ENCODE measurements at regions not wholly inside any gene's neighbourhood (a gene's known extent, or its start where the extent isn't known, plus 50 kb on each side); places are given as distances from the start of the nearest gene placed in this dataset.
"Not testable (repeated sequence)": the region's sequence is repeated elsewhere in the genome, so short reads cannot be mapped to it uniquely, and the experiment has no call there.

DNA sequence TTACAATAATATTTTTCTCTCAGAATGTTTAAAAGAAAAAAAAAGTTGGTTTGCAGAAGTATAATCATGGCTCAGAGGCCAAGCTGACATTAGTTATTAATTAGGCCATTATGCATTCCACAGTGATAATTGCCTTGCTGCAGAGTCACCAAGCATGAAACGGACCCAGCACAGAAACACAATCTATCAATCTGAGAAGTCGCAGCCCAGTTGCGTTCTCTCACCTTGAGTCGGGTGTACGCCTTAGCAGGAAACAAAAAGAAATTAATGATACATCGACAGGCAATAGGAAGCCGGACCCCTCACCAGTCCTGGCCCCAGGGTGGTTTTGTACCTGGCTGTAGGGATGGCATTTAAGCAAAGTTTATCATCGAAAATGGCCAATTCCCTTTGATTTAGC, 129.7 kb downstream of the PHETA1 start:
- H3K27me3 ChIP-seq (ENCODE audit: control insufficient read depth in 3 of 3, insufficient read depth in 3 of 3, low read length in 3 of 3): peaks cover 0 to 6% (median 0%) of the 10 kb centered on the region in 3 donors
- FAIRE-seq (no peak), DNase-seq (no peak)
- no peak overlapping the region for H3K27ac ChIP-seq (ENCODE audit: low read depth in 1 of 3, low read length in 2 of 3)
- no peak overlapping the region for H3K4me3 ChIP-seq (ENCODE audit: low read depth in 1 of 3, low read length in 3 of 3)
- 61 to 65% (median 65%) methylated on average over 8 of the region's 8 CpGs for WGBS, 3 donors
- H3K9me3 ChIP-seq (ENCODE audit: control insufficient read depth in 2 of 2, insufficient read depth in 1 of 2, low read depth in 1 of 2, low read length in 1 of 2): peaks cover 0 to 4% of the 10 kb centered on the region in 2 donors
- no peaks in the 10 kb centered on the region for H3K4me1 ChIP-seq (ENCODE audit: control insufficient read depth in 3 of 3, insufficient read depth in 2 of 3, low read depth in 1 of 3, low read length in 2 of 3)
- no peaks in the 10 kb centered on the region for H3K36me3 ChIP-seq (ENCODE audit: control insufficient read depth in 3 of 3, insufficient read depth in 2 of 3, low read depth in 1 of 3, low read length in 3 of 3)

DNA sequence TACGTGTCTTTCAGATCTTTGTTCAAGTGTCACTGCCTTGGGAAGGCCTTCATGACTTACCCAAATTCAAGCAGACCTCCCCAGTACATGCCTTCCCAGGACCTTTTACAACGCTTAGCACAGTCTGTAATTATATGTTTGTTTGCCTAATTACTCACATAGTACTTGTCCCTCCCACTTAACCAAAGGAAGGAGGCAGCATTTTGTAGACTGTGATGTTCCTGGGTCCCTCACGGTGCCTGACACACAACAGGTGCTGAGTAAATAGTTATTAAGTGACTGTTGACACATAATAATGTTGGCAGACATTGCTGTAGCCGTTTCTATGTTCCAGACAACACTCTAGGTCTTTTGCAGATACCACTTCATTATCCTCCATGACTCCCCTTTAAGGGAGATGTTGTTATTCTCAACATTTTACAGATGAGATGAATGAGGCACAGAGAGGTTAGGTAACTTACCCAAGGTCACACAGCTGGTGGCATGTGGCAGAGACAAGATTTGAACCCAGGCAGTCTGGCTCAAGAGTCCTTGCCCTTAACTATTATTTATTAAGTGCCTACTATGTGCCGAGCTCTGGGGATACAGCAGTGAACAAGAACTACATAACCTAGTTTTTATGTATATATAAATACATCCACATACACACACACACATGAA, 130.7 kb downstream of the PHETA1 start:
- Histone ChIP-seq H3K27me3 (ENCODE audit: control insufficient read depth in 3 of 3, insufficient read depth in 3 of 3, low read length in 3 of 3) (peaks cover 0 to 6% (median 0%) of the 10 kb centered on the region in 3 donors), H3K27ac (ENCODE audit: low read depth in 1 of 3, low read length in 2 of 3) (no peak overlapping the region), H3K9me3 (ENCODE audit: control insufficient read depth in 2 of 2, insufficient read depth in 1 of 2, low read depth in 1 of 2, low read length in 1 of 2) (no peaks in the 10 kb centered on the region), H3K36me3 (ENCODE audit: control insufficient read depth in 3 of 3, insufficient read depth in 2 of 3, low read depth in 1 of 3, low read length in 3 of 3) (no peaks in the 10 kb centered on the region), H3K4me3 (ENCODE audit: low read depth in 1 of 3, low read length in 3 of 3) (no peak overlapping the region), H3K4me1 (ENCODE audit: control insufficient read depth in 3 of 3, insufficient read depth in 2 of 3, low read depth in 1 of 3, low read length in 2 of 3) (no peaks in the 10 kb centered on the region)
- WGBS, 3 donors: 35 to 52% (median 38%) methylated on average over 5 of the region's 5 CpGs
- DNase-seq: no peak
- no peak for FAIRE-seq

DNA sequence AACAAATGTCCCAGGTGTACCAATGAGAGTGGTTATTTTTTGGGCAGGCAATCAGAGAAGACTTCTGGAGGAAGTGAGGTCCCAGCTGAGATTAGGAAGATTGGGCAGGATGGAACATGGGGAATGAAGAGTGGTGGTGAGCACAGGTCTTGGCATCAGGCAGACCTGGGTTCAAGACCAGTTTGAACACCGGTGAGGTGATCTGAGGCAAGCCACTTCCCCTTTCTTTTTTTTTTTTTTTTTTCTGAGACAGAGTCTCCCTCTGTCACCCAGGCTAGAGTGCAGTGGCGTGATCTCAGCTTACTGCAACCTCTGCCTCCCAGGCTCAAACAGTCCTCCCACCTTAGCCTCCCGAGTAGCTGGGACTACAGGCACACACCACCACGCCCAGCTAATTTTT, 134.4 kb downstream of the PHETA1 start:
- H3K4me3 ChIP-seq (ENCODE audit: low read depth in 1 of 3, low read length in 3 of 3); H3K27ac ChIP-seq (ENCODE audit: low read depth in 1 of 3, low read length in 2 of 3); H3K27me3 ChIP-seq (ENCODE audit: control insufficient read depth in 3 of 3, insufficient read depth in 3 of 3, low read length in 3 of 3); H3K4me1 ChIP-seq (ENCODE audit: control insufficient read depth in 3 of 3, insufficient read depth in 2 of 3, low read depth in 1 of 3, low read length in 2 of 3); H3K9me3 ChIP-seq (ENCODE audit: control insufficient read depth in 2 of 2, insufficient read depth in 1 of 2, low read depth in 1 of 2, low read length in 1 of 2); H3K36me3 ChIP-seq (ENCODE audit: control insufficient read depth in 3 of 3, insufficient read depth in 2 of 3, low read depth in 1 of 3, low read length in 3 of 3); DNase-seq; FAIRE-seq: not testable (repeated sequence)
- WGBS, 3 donors: 66 to 78% (median 71%) methylated on average over 4 of the region's 4 CpGs

DNA sequence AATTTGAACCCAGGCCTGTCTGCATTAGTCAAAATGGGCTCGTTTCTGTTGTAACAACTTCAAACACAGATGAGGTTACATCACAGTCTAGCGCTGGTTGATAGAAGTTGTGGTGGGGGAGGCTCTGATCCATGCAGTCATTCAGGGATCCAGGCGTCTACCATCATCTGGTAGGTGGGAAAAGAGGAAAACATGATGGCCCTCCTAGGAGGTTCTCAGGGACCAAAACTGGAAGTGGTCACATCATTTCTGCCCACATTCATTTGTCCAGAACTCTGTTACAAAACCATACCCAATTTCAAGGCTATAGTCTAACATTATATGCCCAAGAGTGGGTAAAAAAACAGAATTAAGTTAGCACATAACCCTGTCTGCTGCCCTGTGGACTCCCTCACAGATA, 135.1 kb downstream of the PHETA1 start:
- H3K27me3 ChIP-seq (ENCODE audit: control insufficient read depth in 3 of 3, insufficient read depth in 3 of 3, low read length in 3 of 3): no peaks in the 10 kb centered on the region
- no peaks in the 10 kb centered on the region for H3K9me3 ChIP-seq (ENCODE audit: control insufficient read depth in 2 of 2, insufficient read depth in 1 of 2, low read depth in 1 of 2, low read length in 1 of 2)
- no peak overlapping the region for H3K4me3 ChIP-seq (ENCODE audit: low read depth in 1 of 3, low read length in 3 of 3)
- H3K27ac ChIP-seq (ENCODE audit: low read depth in 1 of 3, low read length in 2 of 3): no peak overlapping the region
- WGBS, 3 donors: 77 to 86% (median 83%) methylated on average over 3 of the region's 3 CpGs
- no peak for DNase-seq
- no peaks in the 10 kb centered on the region for H3K4me1 ChIP-seq (ENCODE audit: control insufficient read depth in 3 of 3, insufficient read depth in 2 of 3, low read depth in 1 of 3, low read length in 2 of 3)
- H3K36me3 ChIP-seq (ENCODE audit: control insufficient read depth in 3 of 3, insufficient read depth in 2 of 3, low read depth in 1 of 3, low read length in 3 of 3): no peaks in the 10 kb centered on the region
- no peak for FAIRE-seq

DNA sequence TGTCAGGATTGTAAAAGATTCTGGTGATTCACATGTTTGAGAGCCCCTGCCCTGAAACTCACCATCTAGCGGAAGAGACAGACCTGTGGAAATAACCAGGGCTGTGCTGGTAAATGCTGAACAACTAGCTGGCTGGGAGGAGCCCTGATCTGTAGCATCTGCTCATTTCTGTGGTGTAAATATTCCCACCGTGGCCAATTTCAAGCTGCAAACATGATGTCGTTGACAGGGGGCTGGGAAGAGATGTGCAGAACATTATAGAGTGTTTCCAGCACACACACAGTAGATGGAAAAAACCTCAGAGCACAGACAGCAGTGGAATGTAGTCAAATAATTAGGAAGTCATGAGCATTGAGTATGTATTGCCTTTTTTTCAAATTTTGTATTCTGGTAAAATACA, 138.2 kb downstream of the PHETA1 start:
- DNase-seq (no peak), FAIRE-seq (no peak)
- Histone ChIP-seq H3K27me3 (ENCODE audit: control insufficient read depth in 3 of 3, insufficient read depth in 3 of 3, low read length in 3 of 3) (no peaks in the 10 kb centered on the region), H3K36me3 (ENCODE audit: control insufficient read depth in 3 of 3, insufficient read depth in 2 of 3, low read depth in 1 of 3, low read length in 3 of 3) (no peaks in the 10 kb centered on the region), H3K4me1 (ENCODE audit: control insufficient read depth in 3 of 3, insufficient read depth in 2 of 3, low read depth in 1 of 3, low read length in 2 of 3) (no peaks in the 10 kb centered on the region), H3K27ac (ENCODE audit: low read depth in 1 of 3, low read length in 2 of 3) (no peak overlapping the region), H3K9me3 (ENCODE audit: control insufficient read depth in 2 of 2, insufficient read depth in 1 of 2, low read depth in 1 of 2, low read length in 1 of 2) (no peaks in the 10 kb centered on the region), H3K4me3 (ENCODE audit: low read depth in 1 of 3, low read length in 3 of 3) (no peak overlapping the region)
- 61 to 65% (median 64%) methylated on average over 3 of the region's 3 CpGs for WGBS, 3 donors

DNA sequence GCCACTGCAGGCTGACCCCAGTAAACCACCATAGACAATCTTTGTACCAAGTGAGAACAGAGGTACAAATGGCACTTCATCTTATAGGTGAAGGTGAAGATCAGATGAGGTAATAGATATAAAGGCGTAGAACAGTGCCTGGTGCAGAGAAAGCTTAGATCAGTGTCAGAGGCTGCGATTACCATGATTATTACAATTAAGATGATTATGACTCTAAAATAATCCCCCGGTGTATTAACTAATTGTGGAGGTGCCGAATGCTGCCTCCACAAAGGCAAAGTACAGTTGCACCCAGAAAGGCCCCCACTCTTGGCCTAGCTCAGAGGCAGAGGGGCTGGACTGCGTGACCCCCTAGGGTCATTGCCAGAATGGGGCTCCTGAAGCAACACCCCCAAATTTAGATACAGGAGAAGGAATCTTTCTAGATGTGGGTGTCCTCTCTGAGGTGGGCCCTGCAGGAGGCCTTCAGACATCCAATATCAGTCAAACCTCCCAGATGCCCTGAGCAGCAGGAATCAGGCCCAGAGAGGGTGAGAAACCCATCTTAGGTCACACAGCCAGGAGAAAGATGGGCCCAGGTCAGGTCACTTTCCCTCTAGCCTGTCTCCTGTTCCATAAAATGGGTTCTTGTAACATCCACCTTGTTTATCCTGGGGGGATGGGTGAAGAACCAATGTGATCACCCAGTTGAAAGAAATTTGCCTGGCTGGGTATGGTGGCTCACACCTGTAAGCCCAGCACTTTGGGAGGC, 139.8 kb downstream of the PHETA1 start:
- FAIRE-seq (no peak), DNase-seq (no peak)
- 79 to 94% (median 88%) methylated on average over 5 of the region's 5 CpGs for WGBS, 3 donors
- H3K27me3 ChIP-seq (ENCODE audit: control insufficient read depth in 3 of 3, insufficient read depth in 3 of 3, low read length in 3 of 3): no peaks in the 10 kb centered on the region
- no peaks in the 10 kb centered on the region for H3K36me3 ChIP-seq (ENCODE audit: control insufficient read depth in 3 of 3, insufficient read depth in 2 of 3, low read depth in 1 of 3, low read length in 3 of 3)
- H3K4me3 ChIP-seq (ENCODE audit: low read depth in 1 of 3, low read length in 3 of 3): no peak overlapping the region
- H3K9me3 ChIP-seq (ENCODE audit: control insufficient read depth in 2 of 2, insufficient read depth in 1 of 2, low read depth in 1 of 2, low read length in 1 of 2): no peaks in the 10 kb centered on the region
- no peak overlapping the region for H3K27ac ChIP-seq (ENCODE audit: low read depth in 1 of 3, low read length in 2 of 3)
- H3K4me1 ChIP-seq (ENCODE audit: control insufficient read depth in 3 of 3, insufficient read depth in 2 of 3, low read depth in 1 of 3, low read length in 2 of 3): no peaks in the 10 kb centered on the region

DNA sequence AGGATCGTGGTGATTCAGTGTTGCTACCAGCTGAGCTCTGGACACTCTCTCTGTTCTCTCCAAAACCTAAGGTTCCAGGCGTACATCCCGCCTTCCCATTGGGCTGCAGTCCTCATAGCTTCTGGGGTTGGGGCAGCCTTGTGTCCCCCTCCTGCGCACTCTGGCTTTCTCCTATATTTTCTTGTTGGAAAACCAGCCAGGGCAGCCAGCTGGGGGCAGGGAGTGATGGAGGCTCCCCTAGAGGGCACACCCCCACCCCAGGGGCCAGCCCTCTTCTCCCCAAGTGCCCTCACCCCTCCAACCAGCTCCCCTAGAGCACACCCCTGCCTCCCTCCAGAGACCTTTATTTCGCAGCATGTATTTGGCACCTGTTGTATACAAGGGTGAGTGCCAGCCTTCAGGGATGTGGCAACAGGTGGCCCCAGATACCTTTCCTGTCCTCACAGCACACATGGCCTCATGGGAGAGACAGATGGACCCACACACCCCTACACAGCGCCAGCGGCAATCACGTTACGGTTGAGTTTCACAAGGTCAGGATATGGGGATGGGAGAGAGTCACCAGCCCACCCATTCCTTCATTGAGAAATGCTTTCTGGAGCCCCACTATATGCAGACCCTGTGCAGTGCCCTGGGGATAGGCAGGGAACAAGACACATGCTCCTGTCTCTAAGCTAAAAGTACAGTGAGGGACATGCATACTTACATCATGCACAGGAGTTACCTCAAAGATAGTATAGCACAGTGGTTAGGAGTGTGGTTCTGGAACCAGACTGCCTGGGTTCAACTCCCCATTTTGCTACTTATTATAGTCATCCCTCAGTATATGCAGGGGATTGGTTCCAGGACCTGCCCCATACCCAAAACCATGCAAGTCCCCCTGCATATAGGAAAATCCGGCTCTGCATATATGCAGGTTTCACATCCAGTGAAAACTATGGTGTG, 141.1 kb downstream of the PHETA1 start:
- FAIRE-seq (no peak), DNase-seq (no peak)
- Histone ChIP-seq H3K27me3 (ENCODE audit: control insufficient read depth in 3 of 3, insufficient read depth in 3 of 3, low read length in 3 of 3) (no peaks in the 10 kb centered on the region), H3K27ac (ENCODE audit: low read depth in 1 of 3, low read length in 2 of 3) (no peak overlapping the region), H3K9me3 (ENCODE audit: control insufficient read depth in 2 of 2, insufficient read depth in 1 of 2, low read depth in 1 of 2, low read length in 1 of 2) (no peaks in the 10 kb centered on the region), H3K4me1 (ENCODE audit: control insufficient read depth in 3 of 3, insufficient read depth in 2 of 3, low read depth in 1 of 3, low read length in 2 of 3) (no peaks in the 10 kb centered on the region), H3K36me3 (ENCODE audit: control insufficient read depth in 3 of 3, insufficient read depth in 2 of 3, low read depth in 1 of 3, low read length in 3 of 3) (no peaks in the 10 kb centered on the region), H3K4me3 (ENCODE audit: low read depth in 1 of 3, low read length in 3 of 3) (no peak overlapping the region)
- 83 to 90% (median 85%) methylated on average over 10 of the region's 10 CpGs for WGBS, 3 donors

DNA sequence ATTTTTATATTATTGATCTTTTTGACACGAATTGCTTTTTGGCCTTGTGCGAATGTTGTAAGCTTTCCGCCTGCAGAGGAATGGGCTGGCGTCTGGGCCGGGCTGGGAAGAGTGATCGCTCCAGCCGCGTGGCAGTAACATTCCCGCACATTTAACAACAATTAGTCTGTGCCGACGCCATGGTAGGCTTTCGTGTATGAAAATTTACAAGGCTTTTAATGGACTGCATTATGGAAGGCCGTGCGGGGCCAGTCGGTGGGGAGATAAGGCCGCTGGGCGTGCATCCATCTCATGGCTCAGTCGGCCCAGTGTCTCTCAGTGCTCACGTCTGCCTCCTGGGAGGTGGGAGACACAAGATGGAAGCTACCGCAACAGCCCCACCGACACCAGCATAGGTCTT, 142.2 kb downstream of the PHETA1 start:
- H3K27ac ChIP-seq (ENCODE audit: low read depth in 1 of 3, low read length in 2 of 3): no peak overlapping the region
- no peaks in the 10 kb centered on the region for H3K9me3 ChIP-seq (ENCODE audit: control insufficient read depth in 2 of 2, insufficient read depth in 1 of 2, low read depth in 1 of 2, low read length in 1 of 2)

More for the DNA sequence above, 142.2 kb downstream of the PHETA1 start:
- WGBS, 3 donors: 88 to 90% (median 89%) methylated on average over 21 of the region's 21 CpGs
- no peaks in the 10 kb centered on the region for H3K36me3 ChIP-seq (ENCODE audit: control insufficient read depth in 3 of 3, insufficient read depth in 2 of 3, low read depth in 1 of 3, low read length in 3 of 3)
- no peaks in the 10 kb centered on the region for H3K4me1 ChIP-seq (ENCODE audit: control insufficient read depth in 3 of 3, insufficient read depth in 2 of 3, low read depth in 1 of 3, low read length in 2 of 3)
- DNase-seq (no peak), FAIRE-seq (no peak)
- no peaks in the 10 kb centered on the region for H3K27me3 ChIP-seq (ENCODE audit: control insufficient read depth in 3 of 3, insufficient read depth in 3 of 3, low read length in 3 of 3)
- no peak overlapping the region for H3K4me3 ChIP-seq (ENCODE audit: low read depth in 1 of 3, low read length in 3 of 3)

Measured in small intestine (tissue), 7 donors.